SK-N-SH treated with all-trans-retinoic acid at 6 μM for 48 hours (cell line): ENCODE measurements at regions not wholly inside any gene's neighbourhood (a gene's known extent, or its start where the extent isn't known, plus 50 kb on each side); places are given as distances from the start of the nearest gene placed in this dataset.

ENCODE experiments used
- GLIS3 ChIP-seq: fragments of 250-450 bp; sonication (Bioruptor Pico); IDR thresholded peaks from 2 replicates; pipeline ENCODE4 v1.5.0; 2020; ENCODE audit warnings: mild to moderate bottlenecking, moderate library complexity
- ZC3H10 ChIP-seq: fragments of 250-450 bp; sonication (Bioruptor Pico); IDR thresholded peaks from 2 replicates; pipeline ENCODE4 v1.5.1; 2021; ENCODE audit warnings: mild to moderate bottlenecking, moderate library complexity
- ZNF565 ChIP-seq: fragments of 450-650 bp; formaldehyde crosslinking; conservative IDR thresholded peaks from 2 replicates; pipeline ENCODE4 v1.5.0; 2020; ENCODE audit warnings: low read depth, mild to moderate bottlenecking, moderate library complexity
- TF ChIP-seq, protein P1 (sequence below): fragments of 250-450 bp; sonication (Bioruptor Pico); IDR thresholded peaks from 2 replicates; pipeline ENCODE4 v1.8.0; 2020; ENCODE audit warnings: mild to moderate bottlenecking, moderate library complexity, borderline replicate concordance
- TF ChIP-seq, protein P2 (sequence below): fragments of 250-450 bp; sonication (Bioruptor Pico); IDR thresholded peaks from 2 replicates; pipeline ENCODE4 v1.8.0; 2021; ENCODE audit warnings: low read depth, mild to moderate bottlenecking, moderate library complexity, borderline replicate concordance

GRCh38 chr4:160675550-160675949 lies 1488.2 kb downstream of the FSTL5 start:
- TF ChIP-seq ZNF565 (CRISPR knock-in tag) (no peak), ZC3H10 (CRISPR knock-in tag) (no peak), GLIS3 (CRISPR knock-in tag) (no peak)
- TF ChIP-seq, protein P1, sequence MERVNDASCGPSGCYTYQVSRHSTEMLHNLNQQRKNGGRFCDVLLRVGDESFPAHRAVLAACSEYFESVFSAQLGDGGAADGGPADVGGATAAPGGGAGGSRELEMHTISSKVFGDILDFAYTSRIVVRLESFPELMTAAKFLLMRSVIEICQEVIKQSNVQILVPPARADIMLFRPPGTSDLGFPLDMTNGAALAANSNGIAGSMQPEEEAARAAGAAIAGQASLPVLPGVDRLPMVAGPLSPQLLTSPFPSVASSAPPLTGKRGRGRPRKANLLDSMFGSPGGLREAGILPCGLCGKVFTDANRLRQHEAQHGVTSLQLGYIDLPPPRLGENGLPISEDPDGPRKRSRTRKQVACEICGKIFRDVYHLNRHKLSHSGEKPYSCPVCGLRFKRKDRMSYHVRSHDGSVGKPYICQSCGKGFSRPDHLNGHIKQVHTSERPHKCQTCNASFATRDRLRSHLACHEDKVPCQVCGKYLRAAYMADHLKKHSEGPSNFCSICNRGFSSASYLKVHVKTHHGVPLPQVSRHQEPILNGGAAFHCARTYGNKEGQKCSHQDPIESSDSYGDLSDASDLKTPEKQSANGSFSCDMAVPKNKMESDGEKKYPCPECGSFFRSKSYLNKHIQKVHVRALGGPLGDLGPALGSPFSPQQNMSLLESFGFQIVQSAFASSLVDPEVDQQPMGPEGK (CRISPR knock-in tag) = no peak
- TF ChIP-seq, protein P2, sequence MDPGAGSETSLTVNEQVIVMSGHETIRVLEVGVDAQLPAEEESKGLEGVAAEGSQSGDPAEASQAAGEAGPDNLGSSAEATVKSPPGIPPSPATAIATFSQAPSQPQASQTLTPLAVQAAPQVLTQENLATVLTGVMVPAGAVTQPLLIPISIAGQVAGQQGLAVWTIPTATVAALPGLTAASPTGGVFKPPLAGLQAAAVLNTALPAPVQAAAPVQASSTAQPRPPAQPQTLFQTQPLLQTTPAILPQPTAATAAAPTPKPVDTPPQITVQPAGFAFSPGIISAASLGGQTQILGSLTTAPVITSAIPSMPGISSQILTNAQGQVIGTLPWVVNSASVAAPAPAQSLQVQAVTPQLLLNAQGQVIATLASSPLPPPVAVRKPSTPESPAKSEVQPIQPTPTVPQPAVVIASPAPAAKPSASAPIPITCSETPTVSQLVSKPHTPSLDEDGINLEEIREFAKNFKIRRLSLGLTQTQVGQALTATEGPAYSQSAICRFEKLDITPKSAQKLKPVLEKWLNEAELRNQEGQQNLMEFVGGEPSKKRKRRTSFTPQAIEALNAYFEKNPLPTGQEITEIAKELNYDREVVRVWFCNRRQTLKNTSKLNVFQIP (CRISPR knock-in tag) = no peak
